GM20431 (cell line): ENCODE measurements at regions not wholly inside any gene's neighbourhood (a gene's known extent, or its start where the extent isn't known, plus 50 kb on each side); places are given as distances from the start of the nearest gene placed in this dataset.
"Not testable (repeated sequence)": the region's sequence is repeated elsewhere in the genome, so short reads cannot be mapped to it uniquely, and the experiment has no call there.

Source experiments
- in situ Hi-C: fragments of 300-500 bp; cut with MseI, MboI; formaldehyde crosslinking; loops from one replicate; pipeline ENCODE4 v1.15.0; 2020; ENCODE audit warnings: low sequenced_read_pairs; ENCODE audit not compliant: unreplicated experiment

DNA sequence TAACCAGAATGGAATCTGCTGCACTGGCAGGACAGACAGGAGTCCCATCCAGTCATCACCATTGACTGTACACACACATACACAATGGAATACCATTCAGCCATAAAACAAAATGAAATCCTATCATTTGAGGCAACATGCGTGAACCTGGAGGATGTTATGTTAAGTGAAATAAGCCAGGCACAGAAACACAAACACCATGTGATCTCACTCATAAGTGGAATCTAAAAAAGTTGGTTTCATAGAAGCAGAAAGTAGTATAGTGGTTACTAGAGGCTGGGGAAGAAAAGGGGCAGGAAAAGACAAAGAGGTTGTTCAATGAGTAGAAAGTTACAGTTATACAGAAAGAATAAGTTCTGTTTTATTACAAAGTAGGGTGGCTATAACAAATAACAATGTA, 884.0 kb upstream of the ACO1 start:
- in situ Hi-C loops = no loop called here

DNA sequence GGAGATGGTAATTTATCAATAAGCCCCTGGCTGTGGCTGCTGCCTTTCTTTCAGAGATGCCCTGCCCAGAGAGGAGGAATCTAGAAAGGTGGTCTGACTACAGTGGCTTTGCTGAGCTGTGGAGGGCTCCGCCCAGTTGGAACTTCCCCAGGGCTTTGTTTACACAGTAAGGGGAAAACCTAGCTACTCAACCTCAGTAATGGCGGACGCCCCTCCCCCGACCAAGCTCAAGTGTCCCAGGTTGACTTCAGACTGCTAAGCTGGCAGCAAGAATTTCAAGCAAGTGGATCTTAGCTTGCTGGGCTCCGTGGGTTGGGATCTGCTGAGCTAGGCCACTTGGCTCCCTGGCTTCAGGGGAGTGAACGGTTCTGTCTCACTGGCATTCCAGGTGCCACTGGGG, 865.4 kb upstream of the ACO1 start:
- in situ Hi-C loops = no loop called here

DNA sequence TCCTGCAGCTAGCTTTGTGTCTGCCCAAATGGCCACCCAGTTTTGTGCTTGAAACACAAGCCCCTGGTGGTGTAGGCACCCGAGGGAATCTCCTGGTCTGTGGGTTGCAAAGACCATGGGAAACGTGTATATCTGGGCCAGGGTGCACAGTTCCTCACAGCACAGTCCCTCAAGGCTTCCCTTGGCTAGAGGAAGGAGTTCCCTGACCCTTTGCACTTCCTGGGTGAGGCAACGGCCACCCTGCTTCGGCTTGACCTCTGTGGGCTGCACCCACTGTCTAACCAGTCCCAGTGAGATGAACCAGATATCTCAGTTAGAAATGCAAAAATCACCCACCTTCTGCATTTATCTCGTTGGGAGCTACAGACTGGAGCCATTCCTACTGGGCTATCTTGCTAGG, 865.0 kb upstream of the ACO1 start:
- in situ Hi-C loops = no loop called here

DNA sequence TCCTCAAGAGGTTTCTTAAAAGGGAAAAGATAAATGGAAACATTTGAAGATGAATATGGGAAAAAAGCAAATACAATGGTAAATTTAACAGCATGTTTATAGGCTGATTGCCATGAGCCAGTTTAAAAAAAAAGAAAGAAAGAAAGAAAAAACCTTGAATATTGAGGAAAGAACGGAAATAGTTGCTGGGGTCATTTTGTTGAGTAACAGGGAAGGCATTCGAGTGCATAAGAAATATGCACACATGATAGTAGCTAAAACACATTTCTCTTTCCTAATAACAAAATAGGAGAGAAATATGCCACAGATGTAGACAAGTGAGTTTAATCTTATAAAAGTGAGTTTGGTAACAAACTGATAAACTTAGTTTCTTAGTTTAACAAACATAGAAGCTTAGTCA, 864.6 kb upstream of the ACO1 start:
- in situ Hi-C loops = no loop called here

DNA sequence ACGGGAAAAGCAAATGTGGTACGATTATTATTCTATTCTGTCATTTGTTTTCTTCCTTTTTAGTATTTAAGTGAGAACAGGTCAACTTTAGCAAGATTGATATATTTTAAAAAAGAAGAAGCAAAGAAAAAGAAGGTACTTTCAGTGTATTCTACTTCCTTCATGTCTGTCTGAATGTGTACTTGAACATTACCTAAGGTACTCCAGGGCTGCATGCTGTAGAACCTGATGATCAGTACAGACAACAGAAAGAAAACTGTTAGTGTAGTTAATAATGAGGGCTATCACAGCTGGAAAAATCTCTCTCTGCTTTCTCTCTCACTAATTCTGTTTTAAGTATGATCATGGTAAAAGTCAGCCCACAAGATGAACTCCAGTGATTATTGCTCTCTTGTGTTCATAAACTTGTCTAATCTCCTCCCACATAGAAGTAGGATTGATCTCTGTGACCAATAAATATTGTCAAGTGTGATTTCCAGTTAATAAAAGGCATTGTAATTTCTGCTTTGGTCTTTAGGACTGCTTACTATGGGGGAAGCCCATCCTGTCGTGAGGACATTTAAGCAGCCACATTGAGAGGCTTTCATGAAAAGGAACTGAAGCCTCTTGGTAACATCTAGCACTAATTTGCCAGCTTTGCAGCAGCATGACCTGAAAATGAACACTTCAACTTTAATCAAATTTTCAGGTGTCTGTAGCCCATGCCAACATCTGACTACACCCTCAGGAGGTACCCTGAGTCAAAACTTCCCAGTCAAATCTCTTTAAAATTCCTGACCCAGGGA, 864.0 kb upstream of the ACO1 start:
- in situ Hi-C loops = no loop called here

DNA sequence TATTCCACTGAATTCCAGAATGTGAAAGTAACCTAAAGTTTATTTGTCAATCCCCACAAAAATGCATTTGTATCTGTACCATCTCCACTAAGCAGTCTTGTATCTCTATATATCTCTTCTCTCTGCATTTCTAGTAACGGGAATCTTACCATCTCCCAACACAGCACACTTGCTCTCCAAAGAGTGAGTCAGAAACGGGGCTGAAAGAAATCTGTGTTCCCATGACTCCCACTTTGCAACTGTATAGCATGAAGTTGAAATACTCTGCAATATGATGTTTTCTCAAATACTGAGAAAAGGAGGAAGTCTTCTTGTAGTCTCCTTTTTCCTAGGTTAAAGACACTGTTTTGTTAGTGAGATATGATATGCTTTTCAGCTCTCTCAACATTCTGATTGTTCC, 848.8 kb upstream of the ACO1 start:
- in situ Hi-C loops = no loop called here

DNA sequence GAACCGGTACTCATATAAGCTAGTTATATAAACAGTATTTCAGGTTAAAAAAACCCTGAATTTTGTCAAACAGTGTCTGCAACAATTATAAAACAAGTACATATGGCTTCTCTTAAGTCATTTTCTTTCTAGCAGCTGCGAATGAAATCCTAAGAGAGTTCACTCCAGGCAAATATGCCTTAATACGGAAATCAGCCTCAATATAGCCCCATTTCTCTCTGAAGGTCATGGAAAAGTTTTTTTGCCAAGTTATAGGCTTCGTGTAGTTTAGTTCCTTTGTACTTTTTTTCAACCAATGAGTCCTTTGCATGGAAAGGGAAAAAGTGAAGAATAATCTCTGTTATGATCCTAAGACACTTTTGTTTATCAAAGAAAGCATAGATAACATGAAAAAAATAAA, 848.0 kb upstream of the ACO1 start:
- in situ Hi-C loops = no loop called here

DNA sequence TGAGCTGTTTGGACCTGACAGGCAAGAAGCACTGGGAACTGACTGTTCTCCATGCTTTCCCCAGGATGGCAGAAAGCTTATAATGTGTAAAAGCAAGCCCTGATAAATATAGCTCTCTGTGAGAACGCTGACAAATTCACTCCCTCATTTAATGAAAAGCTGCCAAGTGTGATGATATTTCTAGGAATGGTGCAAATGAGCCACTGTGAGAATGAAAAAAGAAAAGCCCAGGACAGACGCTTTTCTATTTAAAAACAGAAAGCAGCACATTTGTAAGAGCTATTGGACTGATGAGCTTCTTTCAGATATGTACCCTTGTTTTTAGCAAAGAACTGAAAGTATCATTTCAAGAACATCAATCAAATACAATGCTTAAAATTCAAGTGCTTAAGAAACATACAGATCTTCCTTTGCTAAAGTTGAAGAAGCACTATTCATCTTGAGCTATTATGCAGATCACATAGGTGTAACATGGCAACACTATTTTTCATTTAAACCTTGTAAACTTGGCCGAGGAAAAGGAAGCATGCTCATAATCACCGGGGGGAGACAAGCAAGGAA, 842.6 kb upstream of the ACO1 start:
- in situ Hi-C loops = no loop called here

DNA sequence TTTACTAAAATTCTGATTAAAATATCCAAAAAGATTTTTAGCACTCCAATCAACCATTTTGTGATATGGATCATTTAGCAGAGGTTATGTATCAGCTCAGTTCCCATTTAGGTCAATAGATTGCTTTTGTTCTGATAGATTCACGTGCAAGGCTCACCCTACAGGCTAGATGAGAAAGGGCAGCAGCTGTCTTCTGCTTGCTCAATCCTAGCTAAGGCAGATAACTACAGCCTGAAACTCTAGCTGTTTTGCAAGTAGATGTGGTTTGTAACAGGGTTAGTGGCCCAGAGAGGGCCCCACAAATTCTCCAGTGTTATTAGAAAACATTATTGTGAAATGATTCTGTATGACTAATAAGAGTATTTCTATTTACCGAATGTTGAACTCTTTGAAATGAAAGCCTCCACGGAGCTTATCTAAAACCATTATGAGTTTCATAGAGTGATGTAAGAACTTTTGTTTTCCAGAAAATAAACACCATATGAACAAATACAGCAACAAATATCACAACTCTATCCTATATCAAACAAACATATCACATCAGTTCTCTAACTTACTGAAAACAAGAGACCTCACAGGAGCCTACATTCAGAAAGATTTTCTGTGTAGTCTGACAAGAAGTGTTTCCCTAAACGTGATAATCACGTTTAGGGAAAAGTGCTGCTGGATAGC, 841.9 kb upstream of the ACO1 start:
- in situ Hi-C loops = no loop called here

DNA sequence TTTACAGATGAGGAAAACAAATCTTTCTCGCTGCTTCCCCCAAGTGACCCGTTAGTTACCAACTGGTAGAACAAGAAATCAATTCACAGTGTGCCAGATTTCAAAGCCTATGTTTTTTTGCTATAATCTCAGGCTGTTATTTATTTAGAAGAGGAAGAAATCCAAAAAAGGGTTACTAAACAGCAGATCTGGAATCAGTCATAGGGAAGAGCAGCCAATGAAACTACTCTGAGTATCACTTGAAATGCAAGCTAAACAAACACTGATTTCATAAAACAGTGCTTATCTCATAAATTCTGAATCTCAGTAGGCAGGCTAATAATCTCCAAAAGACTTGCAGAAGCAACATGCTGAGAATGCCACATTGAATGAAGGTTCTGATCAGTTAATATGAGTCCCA, 829.5 kb upstream of the ACO1 start:
- in situ Hi-C loops = no loop called here

DNA sequence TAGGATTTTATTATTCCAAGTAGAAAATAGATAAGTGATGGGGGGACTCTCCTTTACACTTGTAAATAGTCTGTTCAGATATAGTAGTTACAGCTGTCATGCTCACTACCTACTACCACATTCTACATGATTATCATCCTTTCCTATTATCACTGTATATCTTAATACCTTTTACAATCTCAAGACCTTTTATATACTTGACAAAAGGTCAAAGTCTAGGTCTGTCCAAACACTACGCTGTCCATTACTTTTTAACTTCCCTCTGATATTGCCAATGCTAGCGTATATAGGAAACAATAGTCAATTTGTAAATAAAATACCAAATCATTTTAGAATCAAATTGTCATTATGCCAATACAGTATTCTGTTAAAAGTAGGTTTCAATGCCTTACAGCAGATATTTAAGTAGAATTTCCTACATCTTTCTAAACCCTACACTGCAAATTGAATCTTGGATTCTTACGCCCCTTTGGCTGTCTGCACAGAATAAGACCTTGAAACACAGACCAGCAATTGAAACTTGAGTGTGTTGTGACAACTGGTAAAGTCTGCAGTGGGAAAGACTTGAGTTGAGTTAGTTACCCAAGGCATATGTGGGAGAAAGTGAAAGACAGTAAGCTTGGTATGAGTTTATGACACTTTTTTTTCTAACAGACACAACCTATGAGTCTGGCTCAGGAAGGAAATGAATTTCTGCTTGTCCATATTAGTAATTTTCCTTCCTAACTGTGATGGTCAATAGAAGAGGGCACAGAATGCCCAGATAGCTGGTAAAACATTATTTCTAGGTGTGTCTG, 827.6 kb upstream of the ACO1 start:
- in situ Hi-C loops = no loop called here

DNA sequence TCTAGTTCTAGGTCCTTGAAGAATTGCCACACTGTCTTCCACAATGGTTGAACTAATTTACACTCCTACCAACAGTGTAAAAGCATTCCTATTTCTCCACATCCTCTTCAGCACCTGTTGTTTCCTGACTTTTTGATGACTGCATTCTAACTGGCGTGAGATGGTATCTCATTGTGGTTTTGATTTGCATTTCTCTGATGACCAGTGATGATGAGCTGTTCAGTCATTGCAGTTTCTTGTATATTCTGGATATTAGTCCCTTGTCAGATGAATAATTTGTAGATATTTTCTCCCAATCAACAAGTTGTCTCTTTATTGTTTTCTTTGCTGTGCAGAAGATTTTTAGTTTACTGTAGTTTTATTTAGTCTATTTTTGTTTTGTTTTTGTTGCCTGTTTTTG, 812.3 kb upstream of the ACO1 start:
- in situ Hi-C loops = not testable (repeated sequence)

DNA sequence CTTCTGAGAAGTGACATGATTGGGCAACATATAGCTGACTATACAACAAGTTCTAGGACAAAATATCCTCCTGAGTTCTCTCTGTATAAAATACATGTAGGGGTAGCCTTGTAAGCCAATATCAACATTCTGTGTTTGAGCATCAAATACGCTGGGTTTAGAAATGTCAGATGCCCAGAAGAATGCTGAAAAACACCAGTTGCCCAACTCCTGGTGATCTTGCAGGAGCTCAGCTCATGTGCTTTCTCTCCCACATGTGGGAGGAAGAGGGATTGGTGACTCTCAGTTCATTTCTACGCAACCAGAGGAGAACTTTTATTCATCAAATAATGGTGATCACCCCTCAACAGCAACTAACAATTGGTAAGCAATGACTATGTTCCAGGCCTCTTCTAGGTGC, 810.9 kb upstream of the ACO1 start:
- in situ Hi-C loops = no loop called here

DNA sequence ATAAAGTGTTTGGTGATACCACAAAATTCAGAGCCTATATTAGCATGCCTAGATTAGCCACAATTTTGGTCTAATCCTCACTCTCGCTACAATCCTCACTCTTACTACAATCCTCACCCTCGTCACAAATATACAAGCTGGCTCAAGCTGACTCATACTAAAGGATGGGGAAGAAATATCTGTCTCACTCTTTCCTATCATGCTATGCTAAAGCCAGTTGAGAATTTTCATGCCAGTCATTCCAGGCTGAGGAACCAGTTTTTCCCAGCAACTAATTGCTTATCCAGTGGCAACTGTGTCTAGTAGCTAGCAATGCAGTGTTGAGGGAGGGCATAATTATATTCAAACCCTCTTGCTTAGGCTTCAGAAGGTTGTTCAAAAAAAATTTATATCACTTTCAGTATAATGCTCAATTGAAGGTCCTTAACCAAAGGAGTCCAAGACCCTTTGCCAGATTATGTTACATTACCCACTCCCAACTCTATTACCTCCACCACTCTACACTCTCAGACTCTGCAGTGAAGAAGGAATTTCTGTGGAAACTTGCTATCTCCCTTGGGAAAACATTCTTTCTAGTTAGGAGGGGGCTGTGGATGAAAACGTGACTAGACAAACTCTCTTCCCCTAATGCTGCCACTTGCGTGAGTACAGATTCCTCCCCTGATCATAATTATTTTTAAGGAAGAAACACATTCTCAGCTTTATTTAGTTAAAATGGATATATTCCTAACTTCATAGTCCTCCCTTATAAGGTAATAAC, 810.3 kb upstream of the ACO1 start:
- in situ Hi-C loops = no loop called here

DNA sequence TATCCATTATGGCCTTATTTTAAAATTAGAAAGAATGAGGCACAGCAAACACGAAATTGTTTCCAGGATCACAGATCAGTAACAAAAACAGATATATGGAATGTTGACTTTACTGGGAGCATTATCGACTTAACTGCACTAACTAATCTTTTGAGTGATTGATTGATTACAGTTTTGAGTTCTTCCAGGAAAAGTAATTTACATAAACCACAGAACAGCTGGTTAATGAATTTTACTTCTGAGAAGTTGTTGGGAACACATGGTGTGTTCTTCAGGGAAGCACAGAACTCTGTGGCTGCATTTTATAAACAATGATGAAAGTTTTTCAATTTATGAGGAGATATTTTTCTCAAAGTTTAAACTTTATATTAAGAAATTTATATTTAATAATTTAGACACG, 802.4 kb upstream of the ACO1 start:
- in situ Hi-C loops = no loop called here

DNA sequence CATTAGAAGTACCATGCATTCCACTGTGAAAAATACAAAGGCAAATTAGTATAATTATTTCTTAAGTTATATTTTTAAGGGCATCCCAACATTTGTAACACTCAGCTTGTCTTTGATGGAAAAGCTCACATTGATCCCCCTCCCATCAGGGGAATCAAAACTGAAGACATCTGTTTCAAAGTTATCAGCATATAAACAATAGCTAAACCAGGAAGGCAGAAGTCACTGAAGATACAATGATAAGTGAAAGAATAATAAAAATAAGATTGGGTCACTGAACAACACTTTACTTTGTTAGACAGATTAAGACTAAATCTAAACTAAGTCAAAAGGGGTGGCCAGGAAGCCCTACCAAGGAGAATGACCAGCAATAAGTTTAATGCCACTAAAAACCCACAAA, 801.9 kb upstream of the ACO1 start:
- in situ Hi-C loops = no loop called here

DNA sequence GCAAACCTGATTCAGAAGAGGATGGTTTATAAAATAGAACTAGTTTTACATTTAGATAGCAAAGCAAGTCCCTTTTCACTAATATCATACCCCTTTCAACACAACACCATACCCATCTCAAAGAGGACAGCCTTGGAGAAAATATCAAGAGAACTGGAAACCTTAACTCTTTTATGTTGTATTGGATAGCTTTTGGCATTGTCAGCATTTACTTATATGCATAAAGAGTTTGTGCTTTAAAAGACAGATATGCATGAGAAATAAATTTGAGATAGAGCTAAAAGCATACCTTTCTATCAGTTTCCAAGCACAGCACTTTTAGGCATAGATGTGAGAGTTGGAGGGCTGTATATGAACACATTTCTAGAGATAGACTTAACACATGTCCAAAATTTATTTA, 799.3 kb upstream of the ACO1 start:
- in situ Hi-C loops = no loop called here

DNA sequence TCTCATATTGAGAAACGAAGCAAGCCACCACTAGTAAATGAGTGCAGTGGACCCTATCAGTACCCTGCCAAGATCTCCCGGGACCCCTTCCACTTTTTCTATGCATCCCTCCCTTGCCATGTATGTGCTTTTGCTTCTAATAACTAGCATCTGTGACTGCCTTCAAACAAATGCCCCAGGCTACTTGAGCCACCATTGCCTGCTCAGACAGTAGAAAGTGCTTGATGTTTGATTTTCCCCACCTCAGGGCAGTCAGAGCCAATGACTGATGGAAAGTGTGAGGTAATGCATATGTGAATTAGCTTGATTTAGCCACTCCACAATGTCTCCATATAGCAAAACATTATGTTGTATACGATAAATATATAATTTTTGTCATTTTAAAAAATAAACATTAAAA, 797.3 kb upstream of the ACO1 start:
- in situ Hi-C loops = no loop called here

DNA sequence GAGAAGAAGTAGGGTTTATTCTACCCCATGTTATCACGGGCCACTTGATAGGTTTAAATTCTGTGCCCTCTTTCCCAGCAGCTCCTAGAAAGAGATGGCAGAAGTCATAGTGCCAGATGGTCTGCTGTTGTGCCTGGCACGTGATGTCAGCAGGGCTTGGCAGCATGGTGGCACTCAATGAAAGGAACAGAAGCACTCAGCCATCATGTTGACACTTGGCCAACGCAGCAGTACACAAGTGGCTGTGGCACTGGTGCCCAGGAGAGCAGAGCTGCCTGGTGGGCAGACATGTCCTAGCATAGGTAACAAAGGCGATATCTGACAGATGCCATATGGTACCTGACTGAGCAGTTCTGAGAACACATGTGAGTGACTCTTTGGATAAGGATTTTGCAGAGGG, 796.4 kb upstream of the ACO1 start:
- in situ Hi-C loops = no loop called here

DNA sequence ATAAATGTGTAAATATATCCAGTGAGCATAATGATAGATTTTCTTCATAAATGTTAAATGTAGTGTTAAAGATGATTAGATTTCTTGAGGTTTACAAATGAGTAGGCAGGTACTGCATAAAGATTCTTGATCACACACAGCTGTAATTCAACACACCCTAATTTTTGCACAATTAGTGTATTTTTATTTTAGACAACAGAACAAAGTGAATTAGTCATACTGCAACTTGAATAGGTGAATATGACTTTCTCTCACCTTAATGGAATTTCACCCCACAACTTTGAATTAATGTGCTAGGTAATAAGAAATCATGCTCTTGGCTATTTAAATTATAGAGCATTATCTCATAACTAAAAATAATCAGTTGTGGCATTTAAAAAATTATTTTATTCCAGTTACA, 795.7 kb upstream of the ACO1 start:
- in situ Hi-C loops = no loop called here
